NT2/D1 (cell line): ENCODE measurements at regions not wholly inside any gene's neighbourhood (a gene's known extent, or its start where the extent isn't known, plus 50 kb on each side); places are given as distances from the start of the nearest gene placed in this dataset.

ENCODE experiments used
- SUZ12 ChIP-seq: IDR thresholded peaks from 2 replicates; pipeline ENCODE4 v1.6.1; 2011; ENCODE audit not compliant: insufficient read length, insufficient read depth; ENCODE audit errors: extremely low read depth
- YY1 ChIP-seq: IDR thresholded peaks from 2 replicates; pipeline ENCODE4 v1.6.1; 2011; ENCODE audit not compliant: insufficient read length, insufficient read depth
- ZNF274 ChIP-seq: IDR thresholded peaks from 2 replicates; pipeline ENCODE4 v1.6.1; 2011; ENCODE audit warnings: mild to moderate bottlenecking, low read depth, low read length

- TF ChIP-seq ZNF274 (no peak), SUZ12 (no peak), YY1 (no peak)
These were observed 770.9 kb downstream of the TUSC7 start for GRCh38 chr3:117480525-117480924.
